Lower leg skin (tissue), 3 donors: ENCODE measurements at regions not wholly inside any gene's neighbourhood (a gene's known extent, or its start where the extent isn't known, plus 50 kb on each side); places are given as distances from the start of the nearest gene placed in this dataset.

Source experiments
- POLR2A ChIP-seq, 2 donors: fragments of 450-650 bp; IDR thresholded peaks; one replicate each; pipeline ENCODE4 v1.6.1; 2016 to 2017; ENCODE audit warnings: antibody characterized with exemption in 2 of 2, mild to moderate bottlenecking in 1 of 2, moderate library complexity in 1 of 2
- TF ChIP-seq, protein P1 (sequence below), 3 donors: fragments of 450-650 bp; IDR thresholded peaks; one replicate each; pipeline ENCODE4 v1.5.1; 2016; ENCODE audit warnings: antibody characterized with exemption in 3 of 3, mild to moderate bottlenecking in 3 of 3, moderate library complexity in 2 of 3

DNA sequence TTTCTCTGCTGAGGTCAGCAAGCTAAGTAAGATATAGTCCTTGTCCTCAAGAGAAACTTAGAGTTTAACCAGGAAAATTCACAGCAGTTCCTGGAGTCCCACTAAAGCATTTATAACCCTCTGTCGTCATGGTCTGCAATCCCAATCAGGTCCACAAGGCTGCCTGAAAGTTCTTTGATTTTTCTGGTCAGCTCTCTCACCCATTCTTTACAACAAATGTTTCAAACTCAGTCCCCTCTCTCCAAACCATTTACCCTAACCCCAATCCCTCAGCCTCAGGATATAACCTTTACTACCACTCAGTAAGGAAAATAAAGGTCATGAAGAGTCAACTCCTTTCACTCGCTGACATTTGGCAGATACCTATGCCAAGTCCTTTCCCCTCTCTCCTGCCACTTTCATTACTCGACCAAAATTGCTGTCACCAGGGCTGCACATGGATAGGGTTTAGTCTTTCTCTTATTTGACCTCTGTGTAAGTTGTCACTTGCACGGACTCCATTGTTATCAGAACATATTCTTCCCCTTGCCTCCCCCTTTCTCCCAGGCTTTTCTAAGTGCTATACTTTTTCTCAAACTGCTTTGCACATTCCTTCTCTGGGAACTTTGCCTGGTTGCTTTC lies 936.6 kb downstream of the NR2F1-AS1 start:
- TF ChIP-seq, protein P1, sequence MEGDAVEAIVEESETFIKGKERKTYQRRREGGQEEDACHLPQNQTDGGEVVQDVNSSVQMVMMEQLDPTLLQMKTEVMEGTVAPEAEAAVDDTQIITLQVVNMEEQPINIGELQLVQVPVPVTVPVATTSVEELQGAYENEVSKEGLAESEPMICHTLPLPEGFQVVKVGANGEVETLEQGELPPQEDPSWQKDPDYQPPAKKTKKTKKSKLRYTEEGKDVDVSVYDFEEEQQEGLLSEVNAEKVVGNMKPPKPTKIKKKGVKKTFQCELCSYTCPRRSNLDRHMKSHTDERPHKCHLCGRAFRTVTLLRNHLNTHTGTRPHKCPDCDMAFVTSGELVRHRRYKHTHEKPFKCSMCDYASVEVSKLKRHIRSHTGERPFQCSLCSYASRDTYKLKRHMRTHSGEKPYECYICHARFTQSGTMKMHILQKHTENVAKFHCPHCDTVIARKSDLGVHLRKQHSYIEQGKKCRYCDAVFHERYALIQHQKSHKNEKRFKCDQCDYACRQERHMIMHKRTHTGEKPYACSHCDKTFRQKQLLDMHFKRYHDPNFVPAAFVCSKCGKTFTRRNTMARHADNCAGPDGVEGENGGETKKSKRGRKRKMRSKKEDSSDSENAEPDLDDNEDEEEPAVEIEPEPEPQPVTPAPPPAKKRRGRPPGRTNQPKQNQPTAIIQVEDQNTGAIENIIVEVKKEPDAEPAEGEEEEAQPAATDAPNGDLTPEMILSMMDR (IDR thresholded peaks at IDR 0.05): no peak
- no peak for TF ChIP-seq POLR2A (IDR thresholded peaks at IDR 0.05)
